Upper lobe of left lung (tissue), 6 donors: ENCODE measurements at regions not wholly inside any gene's neighbourhood (a gene's known extent, or its start where the extent isn't known, plus 50 kb on each side); places are given as distances from the start of the nearest gene placed in this dataset.
"Not testable (repeated sequence)": the region's sequence is repeated elsewhere in the genome, so short reads cannot be mapped to it uniquely, and the experiment has no call there.

Experiments used
- ATAC-seq, 2 donors: fragments of 200-7000 bp; cut with Tn5 transposase; one replicate each; pipeline ENCODE4 v1.9.1; 2022; ENCODE audit warnings: mild to moderate bottlenecking in 2 of 2, moderate library complexity in 2 of 2; ENCODE audit not compliant: low FRiP score in 2 of 2
- DNase-seq, 2 donors: peaks; one replicate each; pipeline ENCODE4 v3.0.0-alpha.2; 2019 to 2020
- H3K27ac ChIP-seq, 4 donors: fragments of 200-600 bp; sonication (generic); one replicate each; pipeline ENCODE4 v1.5.1; 2016 to 2019
- H3K27me3 ChIP-seq, 4 donors: fragments of 200-600 bp; sonication (generic); one replicate each; pipeline ENCODE4 v1.5.1; 2017 to 2019
- H3K36me3 ChIP-seq, 4 donors: fragments of 200-600 bp; sonication (generic); one replicate each; pipeline ENCODE4 v1.5.1; 2016 to 2019
- H3K4me1 ChIP-seq, 4 donors: fragments of 200-600 bp; sonication (generic); one replicate each; pipeline ENCODE4 v1.5.1; 2018 to 2019
- H3K4me3 ChIP-seq, 4 donors: fragments of 200-600 bp; sonication (generic); one replicate each; pipeline ENCODE4 v1.5.1; 2017 to 2019; ENCODE audit warnings: mild to moderate bottlenecking in 2 of 4, moderate library complexity in 1 of 4
- H3K9me3 ChIP-seq, 4 donors: fragments of 200-600 bp; sonication (generic); one replicate each; pipeline ENCODE4 v1.5.1; 2018 to 2019
- EP300 ChIP-seq, 4 donors: sonication (generic); formaldehyde crosslinking; IDR thresholded peaks; one replicate each; pipeline ENCODE4 v1.5.1; 2017; ENCODE audit warnings: antibody characterized with exemption in 4 of 4, control low read depth in 2 of 4
- POLR2A ChIP-seq, 4 donors: fragments of 450-650 bp; IDR thresholded peaks; one replicate each; pipeline ENCODE4 v1.5.1; 2016 to 2017; ENCODE audit warnings: antibody characterized with exemption in 4 of 4, mild to moderate bottlenecking in 2 of 4
- POLR2AphosphoS5 ChIP-seq, 2 donors: sonication (generic); formaldehyde crosslinking; IDR thresholded peaks; one replicate each; pipeline ENCODE4 v1.5.1; 2017; ENCODE audit warnings: antibody characterized with exemption in 2 of 2
- WGBS, 2 donors: methylation state at CpG; one replicate each; pipeline ENCODE4 v1.1.5; 2017 to 2018; 5-methylcytosine and 5-hydroxymethylcytosine counted together
- TF ChIP-seq, protein P1 (sequence below), 6 experiments: fragments of 450-650 bp in 4 of 6; fragments of 200-600 bp in 2 of 6; sonication (generic) in 2 of 6; IDR thresholded peaks; one replicate each; pipeline ENCODE4 v1.5.1; 2016 to 2019; ENCODE audit warnings: antibody characterized with exemption in 6 of 6
- donor health status: DM: no; HTN: no; CAD: no; lungs with moderate emphysema.
- donor health status: DM: no; HTN: yes; CAD: no; lungs with severe emphysema.

DNA sequence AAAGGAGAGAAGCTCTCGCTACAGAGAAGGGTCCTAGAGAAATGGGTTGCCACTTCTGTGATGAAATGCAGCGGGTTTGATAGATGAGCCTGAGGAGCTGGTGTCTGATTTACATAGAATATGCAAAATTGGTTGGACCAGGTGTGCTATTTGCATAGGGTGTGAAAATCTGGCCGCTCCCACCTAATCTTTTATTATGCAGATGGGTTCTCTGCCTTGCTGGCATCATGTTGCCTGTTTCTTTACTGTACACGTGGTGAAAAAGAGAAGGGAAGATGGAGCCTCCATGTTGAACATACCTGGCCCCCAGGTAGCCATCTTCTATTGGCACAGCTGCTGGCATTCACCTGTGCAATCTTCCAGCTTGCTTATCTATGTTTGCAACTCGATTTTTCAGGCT, 212.2 kb downstream of the ANKRD7 start:
- no peaks in the 10 kb centered on the region for H3K36me3 ChIP-seq
- no peak overlapping the region for H3K4me3 ChIP-seq
- no peak for ATAC-seq
- no peaks in the 10 kb centered on the region for H3K27me3 ChIP-seq
- 71 to 72% methylated on average over 5 of the region's 5 CpGs for WGBS, 2 donors
- H3K4me1 ChIP-seq = no peaks in the 10 kb centered on the region
- no peak overlapping the region for H3K27ac ChIP-seq
- no peak for DNase-seq
- H3K9me3 ChIP-seq = peaks cover 0 to 4% (median 2%) of the 10 kb centered on the region in 4 donors
- TF ChIP-seq POLR2A (IDR thresholded peaks at IDR 0.05) (no peak), POLR2AphosphoS5 (IDR thresholded peaks at IDR 0.05) (no peak), EP300 (IDR thresholded peaks at IDR 0.05) (no peak)
- TF ChIP-seq, protein P1, sequence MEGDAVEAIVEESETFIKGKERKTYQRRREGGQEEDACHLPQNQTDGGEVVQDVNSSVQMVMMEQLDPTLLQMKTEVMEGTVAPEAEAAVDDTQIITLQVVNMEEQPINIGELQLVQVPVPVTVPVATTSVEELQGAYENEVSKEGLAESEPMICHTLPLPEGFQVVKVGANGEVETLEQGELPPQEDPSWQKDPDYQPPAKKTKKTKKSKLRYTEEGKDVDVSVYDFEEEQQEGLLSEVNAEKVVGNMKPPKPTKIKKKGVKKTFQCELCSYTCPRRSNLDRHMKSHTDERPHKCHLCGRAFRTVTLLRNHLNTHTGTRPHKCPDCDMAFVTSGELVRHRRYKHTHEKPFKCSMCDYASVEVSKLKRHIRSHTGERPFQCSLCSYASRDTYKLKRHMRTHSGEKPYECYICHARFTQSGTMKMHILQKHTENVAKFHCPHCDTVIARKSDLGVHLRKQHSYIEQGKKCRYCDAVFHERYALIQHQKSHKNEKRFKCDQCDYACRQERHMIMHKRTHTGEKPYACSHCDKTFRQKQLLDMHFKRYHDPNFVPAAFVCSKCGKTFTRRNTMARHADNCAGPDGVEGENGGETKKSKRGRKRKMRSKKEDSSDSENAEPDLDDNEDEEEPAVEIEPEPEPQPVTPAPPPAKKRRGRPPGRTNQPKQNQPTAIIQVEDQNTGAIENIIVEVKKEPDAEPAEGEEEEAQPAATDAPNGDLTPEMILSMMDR (IDR thresholded peaks at IDR 0.05) = no peak

DNA sequence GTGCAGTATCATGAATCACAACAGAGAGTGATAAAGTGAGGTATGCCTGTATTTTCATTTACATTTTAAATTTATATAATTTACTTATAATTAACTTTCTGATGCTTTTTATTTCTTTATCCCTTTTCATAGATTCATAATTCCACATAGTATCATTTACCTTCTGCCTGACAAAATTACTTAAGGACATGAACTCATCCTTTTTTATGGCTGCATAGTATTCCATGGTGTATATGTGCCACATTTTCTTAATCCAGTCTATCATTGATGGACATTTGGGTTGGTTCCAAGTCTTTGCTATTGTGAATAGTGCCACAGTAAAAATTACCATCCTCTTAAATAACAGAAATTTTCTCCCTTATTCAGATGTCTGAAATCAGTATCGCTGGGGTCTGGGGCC, 224.5 kb downstream of the ANKRD7 start:
- DNase-seq, ATAC-seq: not testable (repeated sequence)

DNA sequence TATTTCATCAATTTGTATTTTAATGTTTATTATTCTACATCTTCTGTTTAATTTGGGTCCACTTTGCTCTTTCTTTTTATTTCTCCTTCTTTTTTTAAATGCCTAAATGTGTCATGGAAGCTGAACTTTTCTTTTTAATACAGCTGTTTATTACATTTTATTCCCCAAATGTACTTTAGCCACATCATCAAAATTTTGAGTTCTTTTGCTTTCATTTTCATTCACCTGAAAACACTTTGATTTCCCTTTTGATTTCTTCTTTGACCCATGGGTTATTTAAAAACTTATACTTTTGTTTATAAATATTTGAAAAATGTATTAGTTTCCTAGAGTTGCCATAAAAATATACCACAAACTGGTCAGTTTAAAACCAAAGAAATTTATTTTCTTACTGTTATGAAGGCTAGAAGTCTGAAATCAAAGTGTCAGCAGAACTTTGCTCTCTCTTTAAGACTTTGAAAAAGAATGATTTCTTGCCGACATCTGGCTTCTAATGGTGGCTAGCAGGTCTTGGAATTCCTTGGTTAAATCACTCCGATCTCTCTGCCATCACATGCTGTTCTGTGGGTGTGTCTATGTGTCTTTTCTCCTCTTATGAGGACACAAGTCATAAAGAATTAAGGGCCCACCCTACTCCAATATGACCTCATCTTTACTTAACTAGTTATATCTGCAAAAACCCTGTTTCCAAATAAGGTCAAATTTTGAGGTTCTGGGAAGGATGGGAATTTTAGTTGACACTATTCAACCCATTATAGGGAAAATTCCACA, 225.5 kb downstream of the ANKRD7 start:
- DNase-seq = no peak

More for the DNA sequence above, 224.5 kb downstream of the ANKRD7 start:
- not testable (repeated sequence) for H3K4me3 ChIP-seq, H3K4me1 ChIP-seq, H3K27me3 ChIP-seq, H3K27ac ChIP-seq, H3K36me3 ChIP-seq, H3K9me3 ChIP-seq
- 95 to 100% methylated on average over 1 of the region's 1 CpG for WGBS, 2 donors

DNA sequence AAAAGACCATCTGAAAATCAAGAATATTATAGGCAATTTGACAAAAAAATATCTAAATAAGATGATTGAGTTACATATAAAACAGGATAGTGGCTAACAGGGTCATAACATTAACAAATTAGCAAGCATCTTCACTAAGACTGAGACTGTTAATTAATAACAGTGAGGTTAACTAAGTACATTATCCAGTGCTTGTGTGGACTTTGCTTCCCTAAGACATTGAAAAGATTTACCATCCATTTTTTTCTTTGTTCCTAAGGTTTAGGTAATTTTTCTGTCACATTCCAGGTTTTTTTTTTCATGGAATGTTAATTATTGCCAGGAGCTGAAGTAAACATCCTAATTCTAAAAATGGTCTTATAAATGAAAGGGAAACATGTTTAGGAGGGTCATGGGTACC, 227.6 kb downstream of the ANKRD7 start:
- TF ChIP-seq POLR2AphosphoS5 (IDR thresholded peaks at IDR 0.05) (no peak), POLR2A (IDR thresholded peaks at IDR 0.05) (no peak), EP300 (IDR thresholded peaks at IDR 0.05) (no peak)
- TF ChIP-seq, protein P1 (IDR thresholded peaks at IDR 0.05) = no peak
- H3K4me1 ChIP-seq = no peaks in the 10 kb centered on the region
- no peak overlapping the region for H3K27ac ChIP-seq
- H3K9me3 ChIP-seq = no peaks in the 10 kb centered on the region
- no peak for ATAC-seq
- no peak overlapping the region for H3K4me3 ChIP-seq
- H3K27me3 ChIP-seq = no peaks in the 10 kb centered on the region
- no peak for DNase-seq
- no peaks in the 10 kb centered on the region for H3K36me3 ChIP-seq

More for the DNA sequence above, 225.5 kb downstream of the ANKRD7 start:
- Histone ChIP-seq H3K27ac (no peak overlapping the region), H3K27me3 (no peaks in the 10 kb centered on the region), H3K4me1 (no peaks in the 10 kb centered on the region), H3K9me3 (no peaks in the 10 kb centered on the region), H3K36me3 (no peaks in the 10 kb centered on the region), H3K4me3 (no peak overlapping the region)
- no peak for TF ChIP-seq POLR2A (IDR thresholded peaks at IDR 0.05)
- TF ChIP-seq, protein P1 (IDR thresholded peaks at IDR 0.05) = no peak
- TF ChIP-seq EP300 (IDR thresholded peaks at IDR 0.05) = no peak
- TF ChIP-seq POLR2AphosphoS5 (IDR thresholded peaks at IDR 0.05) = no peak
- 85 to 89% methylated on average over 2 of the region's 2 CpGs for WGBS, 2 donors
- ATAC-seq = peak in 1 of 2 donors; percentile 23

DNA sequence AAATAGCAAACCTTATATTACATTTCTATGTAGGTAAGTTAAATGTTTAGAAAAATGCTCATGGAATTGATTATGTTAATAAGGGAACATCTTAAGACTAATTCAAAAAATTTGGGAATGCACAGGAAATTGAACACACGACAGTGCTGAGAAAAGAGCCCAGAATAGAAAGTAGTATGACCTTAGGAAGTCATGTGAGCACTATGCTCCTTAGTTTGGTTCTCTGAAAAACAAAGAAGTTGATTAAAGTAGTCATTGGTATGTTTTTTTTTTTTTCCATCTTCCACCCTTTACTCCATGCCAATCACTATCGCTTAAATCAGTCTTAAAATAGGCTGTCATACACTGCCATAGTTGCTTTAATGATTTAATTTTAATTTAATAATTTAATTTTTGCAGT, 242.9 kb downstream of the ANKRD7 start:
- H3K36me3 ChIP-seq = no peaks in the 10 kb centered on the region
- DNase-seq = no peak
- H3K9me3 ChIP-seq = no peaks in the 10 kb centered on the region
- WGBS, 2 donors = 43 to 44% methylated on average over 2 of the region's 2 CpGs
- no peaks in the 10 kb centered on the region for H3K27me3 ChIP-seq
- no peak overlapping the region for H3K27ac ChIP-seq
- no peak for TF ChIP-seq POLR2AphosphoS5 (IDR thresholded peaks at IDR 0.05)
- TF ChIP-seq EP300 (IDR thresholded peaks at IDR 0.05) = no peak
- no peak for TF ChIP-seq POLR2A (IDR thresholded peaks at IDR 0.05)
- TF ChIP-seq, protein P1 (IDR thresholded peaks at IDR 0.05) = no peak
- no peak for ATAC-seq
- no peak overlapping the region for H3K4me3 ChIP-seq
- no peaks in the 10 kb centered on the region for H3K4me1 ChIP-seq
